ENCODE measurements at regions not wholly inside any gene's neighbourhood (a gene's known extent, or its start where the extent isn't known, plus 50 kb on each side); places are given as distances from the start of the nearest gene placed in this dataset.

DNA sequence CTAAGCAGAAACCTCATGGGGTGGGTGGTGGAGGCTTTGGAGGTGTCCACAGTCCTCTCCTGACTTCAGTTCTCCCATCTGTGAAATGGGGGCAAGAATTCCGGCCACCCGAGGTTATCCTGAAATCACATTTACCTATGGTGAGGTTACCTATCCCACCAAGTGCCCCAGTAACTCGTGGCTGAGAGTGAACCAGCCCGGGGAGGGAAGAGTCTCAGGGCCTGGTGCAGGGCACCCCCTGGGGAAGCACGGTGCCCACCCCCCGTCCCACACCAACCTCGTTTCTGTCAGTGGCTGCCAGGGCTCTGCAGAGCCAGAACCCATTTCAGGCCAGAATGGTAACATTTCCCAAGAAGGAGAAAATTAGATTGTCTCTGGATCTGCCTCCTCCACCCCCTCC lies 83.7 kb upstream of the VSTM2B start:
- no peak overlapping the region for H3K9ac ChIP-seq (ENCODE audit: low read length)
- H2AFZ ChIP-seq (ENCODE audit: low read depth, low read length) = no peak overlapping the region
- H3K36me3 ChIP-seq (ENCODE audit: insufficient read depth, low read length) = no peaks in the 10 kb centered on the region
- H3K27ac ChIP-seq (ENCODE audit: low read length) = no peak overlapping the region
- H4K20me1 ChIP-seq (ENCODE audit: insufficient read depth) = no peaks in the 10 kb centered on the region
- H3K9me2 ChIP-seq (ENCODE audit: insufficient read depth, low read length) = no peaks in the 10 kb centered on the region
- H3K4me3 ChIP-seq (ENCODE audit: low read length) = no peak overlapping the region
- H3F3A ChIP-seq (ENCODE audit: insufficient read depth, low read length, poor library complexity, severe bottlenecking) = no peaks in the 10 kb centered on the region
- no peaks in the 10 kb centered on the region for H3K9me3 ChIP-seq (ENCODE audit: low read length)
- H3K4me2 ChIP-seq (ENCODE audit: low read length) = no peak overlapping the region
- TF ChIP-seq REST (IDR thresholded peaks at IDR 0.05; ENCODE audit: borderline replicate concordance) (no peak), CTCF (IDR thresholded peaks at IDR 0.05; ENCODE audit: poor library complexity, severe bottlenecking) (no peak), POLR2AphosphoS5 (IDR thresholded peaks at IDR 0.05) (no peak), MXI1 (conservative IDR thresholded peaks at IDR 0.05; ENCODE audit: poor library complexity, severe bottlenecking) (no peak), RAD21 (conservative IDR thresholded peaks at IDR 0.05) (no peak), SMC3 (conservative IDR thresholded peaks at IDR 0.05; ENCODE audit: poor library complexity) (no peak), EZH2 (IDR thresholded peaks at IDR 0.05; ENCODE audit: borderline replicate concordance, insufficient read depth, low read length, poor library complexity, severe bottlenecking) (no peak), EP300 (conservative IDR thresholded peaks at IDR 0.05; ENCODE audit: poor library complexity, severe bottlenecking) (no peak)
- H3K79me2 ChIP-seq (replicated peaks; ENCODE audit: insufficient read depth, low read length) = no peaks in the 10 kb centered on the region
- no peaks in the 10 kb centered on the region for H3K27me3 ChIP-seq (ENCODE audit: insufficient read depth, low read depth, low read length)

DNA sequence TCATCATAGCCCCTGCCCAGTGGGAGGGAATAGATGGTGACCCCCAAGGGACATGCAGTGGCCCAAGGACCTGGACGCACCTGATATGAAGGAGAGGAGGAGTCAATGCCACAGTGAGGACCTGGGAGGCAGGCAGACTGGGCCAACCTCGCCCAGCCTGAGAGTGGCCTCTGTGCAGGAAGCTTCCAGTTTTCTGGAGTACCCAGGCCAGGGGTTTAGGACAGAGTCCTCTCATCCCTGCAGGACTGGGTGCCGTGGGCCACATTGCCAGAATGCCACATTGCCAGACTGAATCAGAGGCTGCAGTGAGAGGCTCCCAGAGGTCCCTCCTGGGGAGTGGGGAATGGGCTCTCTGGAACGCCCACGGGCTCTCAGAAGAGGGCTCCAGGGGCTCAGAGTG lies 82.9 kb upstream of the VSTM2B start:
- no peaks in the 10 kb centered on the region for H4K20me1 ChIP-seq (ENCODE audit: insufficient read depth)
- no peaks in the 10 kb centered on the region for H3K9me2 ChIP-seq (ENCODE audit: insufficient read depth, low read length)
- no peak overlapping the region for H3K27ac ChIP-seq (ENCODE audit: low read length)
- H3K4me3 ChIP-seq (ENCODE audit: low read length) = no peak overlapping the region
- no peaks in the 10 kb centered on the region for H3F3A ChIP-seq (ENCODE audit: insufficient read depth, low read length, poor library complexity, severe bottlenecking)
- no peaks in the 10 kb centered on the region for H3K79me2 ChIP-seq (replicated peaks; ENCODE audit: insufficient read depth, low read length)
- H3K9ac ChIP-seq (ENCODE audit: low read length) = no peak overlapping the region
- TF ChIP-seq EZH2 (IDR thresholded peaks at IDR 0.05; ENCODE audit: borderline replicate concordance, insufficient read depth, low read length, poor library complexity, severe bottlenecking) (no peak), EP300 (conservative IDR thresholded peaks at IDR 0.05; ENCODE audit: poor library complexity, severe bottlenecking) (no peak), RAD21 (conservative IDR thresholded peaks at IDR 0.05) (no peak), REST (IDR thresholded peaks at IDR 0.05; ENCODE audit: borderline replicate concordance) (no peak), CTCF (IDR thresholded peaks at IDR 0.05; ENCODE audit: poor library complexity, severe bottlenecking) (no peak), SMC3 (conservative IDR thresholded peaks at IDR 0.05; ENCODE audit: poor library complexity) (no peak)
- H3K27me3 ChIP-seq (ENCODE audit: insufficient read depth, low read depth, low read length) = no peaks in the 10 kb centered on the region
- H3K4me2 ChIP-seq (ENCODE audit: low read length) = no peak overlapping the region
- no peaks in the 10 kb centered on the region for H3K9me3 ChIP-seq (ENCODE audit: low read length)
- no peak overlapping the region for H2AFZ ChIP-seq (ENCODE audit: low read depth, low read length)
- H3K36me3 ChIP-seq (ENCODE audit: insufficient read depth, low read length) = no peaks in the 10 kb centered on the region

All from neural cell (in vitro differentiated cells).